OCI-LY3 (cell line): ENCODE measurements at regions not wholly inside any gene's neighbourhood (a gene's known extent, or its start where the extent isn't known, plus 50 kb on each side); places are given as distances from the start of the nearest gene placed in this dataset.

Source experiments
- CTCF ChIP-seq: fragments of 200-600, 300-600 bp; sonication (generic); IDR thresholded peaks from 2 replicates; pipeline ENCODE4 v1.5.1; 2014; ENCODE audit warnings: antibody characterized with exemption, low read length, low read depth
- EZH2phosphoT487 ChIP-seq: fragments of 200-600 bp; shearing (Covaris generic); IDR thresholded peaks from 2 replicates; pipeline ENCODE4 v1.6.1; 2018; ENCODE audit warnings: antibody characterized with exemption, mixed run types, low read depth

DNA sequence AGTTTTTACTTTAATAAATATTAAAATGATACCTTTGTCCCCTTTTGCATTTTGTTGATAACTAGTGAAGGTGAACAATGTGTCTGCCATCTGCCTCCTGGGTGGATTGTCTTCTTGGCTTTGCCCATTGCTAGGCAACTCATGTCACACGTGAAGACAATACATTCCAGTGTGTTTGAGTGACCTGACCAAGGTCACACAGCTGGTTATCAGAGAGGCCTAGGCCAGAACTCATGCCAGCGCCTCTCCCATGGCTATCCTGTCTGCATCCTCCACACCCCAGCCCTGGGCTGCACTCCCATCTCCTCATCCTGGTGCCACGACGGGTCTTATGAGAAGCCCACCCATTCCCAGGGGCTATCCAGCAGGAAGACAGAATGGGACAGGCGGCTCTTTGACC lies 108.7 kb downstream of the PLCE1 start:
- no peak for TF ChIP-seq CTCF
- no peak for TF ChIP-seq EZH2phosphoT487
